OCI-LY1 (cell line): ENCODE measurements at regions not wholly inside any gene's neighbourhood (a gene's known extent, or its start where the extent isn't known, plus 50 kb on each side); places are given as distances from the start of the nearest gene placed in this dataset.

Experiments
- H2AFZ ChIP-seq: fragments of 200-600 bp; sonication (generic), shearing (Covaris generic); 2 replicates; pipeline ENCODE4 v1.6.0; 2014; ENCODE audit warnings: antibody characterized with exemption, mild to moderate bottlenecking, low read length
- H3F3A ChIP-seq: fragments of 200-600 bp; sonication (generic), shearing (Covaris generic); 2 replicates; pipeline ENCODE4 v1.6.0; 2014; ENCODE audit warnings: mild to moderate bottlenecking, antibody characterized with exemption, low read length, moderate library complexity; ENCODE audit not compliant: insufficient read depth
- H3K27ac ChIP-seq: fragments of 200-600 bp; sonication (generic); 2 replicates; pipeline ENCODE4 v1.5.1; 2014; ENCODE audit warnings: low read length, mixed run types, mild to moderate bottlenecking, low read depth; ENCODE audit not compliant: poor library complexity, severe bottlenecking
- H3K27me3 ChIP-seq: fragments of 200-600 bp; sonication (generic); 2 replicates; pipeline ENCODE4 v1.6.0; 2014; ENCODE audit warnings: antibody characterized with exemption, mild to moderate bottlenecking, low read length, moderate library complexity; ENCODE audit not compliant: insufficient read depth
- H3K36me3 ChIP-seq: fragments of 200-600 bp; sonication (generic); 2 replicates; pipeline ENCODE4 v1.6.1; 2014; ENCODE audit warnings: mild to moderate bottlenecking, antibody characterized with exemption, low read length, moderate library complexity, mixed read lengths; ENCODE audit not compliant: insufficient read depth
- H3K4me1 ChIP-seq: fragments of 200-600 bp; sonication (generic); 2 replicates; pipeline ENCODE4 v1.5.1; 2014; ENCODE audit warnings: mild to moderate bottlenecking, low read length, moderate library complexity; ENCODE audit not compliant: insufficient read depth, severe bottlenecking
- H3K4me2 ChIP-seq: fragments of 200-600 bp; sonication (generic), shearing (Covaris generic); 2 replicates; pipeline ENCODE4 v1.6.1; 2014; ENCODE audit warnings: low read length
- H3K4me3 ChIP-seq: fragments of 200-600 bp; sonication (generic); 2 replicates; pipeline ENCODE4 v1.5.1; 2014; ENCODE audit warnings: low read length, low read depth, mild to moderate bottlenecking, mixed read lengths; ENCODE audit not compliant: poor library complexity, severe bottlenecking
- H3K79me2 ChIP-seq: fragments of 200-600 bp; shearing (Covaris generic); 2 replicates; pipeline ENCODE4 v1.6.1; 2016; ENCODE audit warnings: mixed run types, low read length, mixed read lengths; ENCODE audit not compliant: insufficient read depth
- H3K9ac ChIP-seq: fragments of 200-600 bp; sonication (generic), shearing (Covaris generic); 2 replicates; pipeline ENCODE4 v1.6.1; 2014; ENCODE audit warnings: mild to moderate bottlenecking, low read length, mixed read lengths
- H3K9me2 ChIP-seq: fragments of 200-600 bp; sonication (generic), shearing (Covaris generic); 2 replicates; pipeline ENCODE4 v1.6.1; 2014; ENCODE audit warnings: low read depth, mild to moderate bottlenecking, low read length, mixed read lengths
- H3K9me3 ChIP-seq: fragments of 200-600 bp; shearing (Covaris generic); 2 replicates; pipeline ENCODE4 v1.6.1; 2014; ENCODE audit warnings: low read length, mixed read lengths
- H4K20me1 ChIP-seq: fragments of 200-600 bp; sonication (generic), shearing (Covaris generic); 2 replicates; pipeline ENCODE4 v1.6.0; 2016; ENCODE audit warnings: mild to moderate bottlenecking, low read length; ENCODE audit not compliant: insufficient read depth
- CTCF ChIP-seq: fragments of 200-600 bp; sonication (generic), shearing (Covaris generic); IDR thresholded peaks from 2 replicates; pipeline ENCODE4 v1.5.1; 2017; ENCODE audit warnings: mild to moderate bottlenecking, antibody characterized with exemption, low read length, moderate library complexity, mixed read lengths
- EZH2 ChIP-seq: fragments of 200-600 bp; sonication (generic), shearing (Covaris generic); IDR thresholded peaks from 2 replicates; pipeline ENCODE4 v1.8.0; 2017; ENCODE audit warnings: borderline replicate concordance, mixed run types, mild to moderate bottlenecking, antibody characterized with exemption, low read length, moderate library complexity, mixed read lengths

GRCh38 chr14:54223831-54224402 lies 172.9 kb upstream of the CDKN3 start:
- no peak overlapping the region for H3K9ac ChIP-seq
- no peaks in the 10 kb centered on the region for H4K20me1 ChIP-seq
- no peak overlapping the region for H3K4me2 ChIP-seq
- no peak overlapping the region for H3K27ac ChIP-seq
- no peaks in the 10 kb centered on the region for H3K4me1 ChIP-seq
- H3K79me2 ChIP-seq: no peaks in the 10 kb centered on the region
- TF ChIP-seq EZH2 (no peak), CTCF (no peak)
- no peaks in the 10 kb centered on the region for H3K9me2 ChIP-seq
- H3K9me3 ChIP-seq: no peaks in the 10 kb centered on the region
- no peaks in the 10 kb centered on the region; the same call in 1 of the 2 replicates for H3F3A ChIP-seq
- no peak overlapping the region for H3K4me3 ChIP-seq
- H3K36me3 ChIP-seq: no peaks in the 10 kb centered on the region
- no peaks in the 10 kb centered on the region for H3K27me3 ChIP-seq
- no peak overlapping the region for H2AFZ ChIP-seq

GRCh38 chr14:54225457-54226060 lies 171.2 kb upstream of the CDKN3 start:
- Histone ChIP-seq H3K4me2 (no peak overlapping the region), H3F3A (no peaks in the 10 kb centered on the region; the same call in 1 of the 2 replicates), H3K27ac (no peak overlapping the region), H4K20me1 (no peaks in the 10 kb centered on the region), H3K4me1 (no peaks in the 10 kb centered on the region), H2AFZ (no peak overlapping the region), H3K9me3 (no peaks in the 10 kb centered on the region), H3K27me3 (no peaks in the 10 kb centered on the region), H3K9ac (no peak overlapping the region), H3K4me3 (no peak overlapping the region), H3K36me3 (no peaks in the 10 kb centered on the region), H3K9me2 (no peaks in the 10 kb centered on the region), H3K79me2 (no peaks in the 10 kb centered on the region)
- TF ChIP-seq CTCF: no peak
- no peak for TF ChIP-seq EZH2

- H3K9me2 ChIP-seq: no peaks in the 10 kb centered on the region
- H3K4me1 ChIP-seq: no peaks in the 10 kb centered on the region
- H3K4me3 ChIP-seq: no peak overlapping the region
- no peaks in the 10 kb centered on the region for H4K20me1 ChIP-seq
- no peak overlapping the region for H3K9ac ChIP-seq
- H3K79me2 ChIP-seq: no peaks in the 10 kb centered on the region
- H3K36me3 ChIP-seq: no peaks in the 10 kb centered on the region
- TF ChIP-seq EZH2: no peak
- no peak for TF ChIP-seq CTCF
- no peaks in the 10 kb centered on the region for H3K9me3 ChIP-seq
- no peak overlapping the region for H2AFZ ChIP-seq
- no peak overlapping the region for H3K27ac ChIP-seq
- no peak overlapping the region for H3K4me2 ChIP-seq
- no peaks in the 10 kb centered on the region for H3K27me3 ChIP-seq
- no peaks in the 10 kb centered on the region; the same call in 1 of the 2 replicates for H3F3A ChIP-seq
These were observed 170.7 kb upstream of the CDKN3 start for GRCh38 chr14:54226103-54226502.
